ENCODE measurements at regions not wholly inside any gene's neighbourhood (a gene's known extent, or its start where the extent isn't known, plus 50 kb on each side); places are given as distances from the start of the nearest gene placed in this dataset.
"Not testable (repeated sequence)": the region's sequence is repeated elsewhere in the genome, so short reads cannot be mapped to it uniquely, and the experiment has no call there.

- DNase-seq (ENCODE audit: low read depth in 2 of 2): no peak
These were observed 150.5 kb upstream of the PTPN1 start for GRCh38 chr20:50359607-50360217.

GRCh38 chr20:50360218-50360672, 149.9 kb upstream of the PTPN1 start:
- no peak for DNase-seq (ENCODE audit: low read depth in 2 of 2)

- no peak for DNase-seq (ENCODE audit: low read depth in 2 of 2)
These were observed 149.3 kb upstream of the PTPN1 start for GRCh38 chr20:50360921-50361320.

DNA sequence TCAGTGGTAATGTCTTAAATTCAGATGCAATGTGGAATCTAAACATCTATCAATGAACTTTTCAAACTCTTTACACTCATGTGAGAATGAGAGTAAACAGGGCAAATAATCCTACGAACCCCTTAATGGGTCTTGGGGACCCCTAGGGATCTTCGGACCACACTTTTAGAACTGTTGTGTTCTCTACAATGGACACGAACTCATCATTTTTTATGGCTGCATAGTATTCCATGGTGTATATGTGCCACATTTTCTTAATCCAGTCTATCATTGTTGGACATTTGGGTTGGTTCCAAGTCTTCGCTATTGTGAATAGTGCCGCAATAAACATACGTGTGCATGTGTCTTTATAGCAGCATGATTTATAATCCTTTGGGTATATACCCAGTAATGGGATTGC, 148.0 kb upstream of the PTPN1 start:
- DNase-seq (ENCODE audit: low read depth in 2 of 2): not testable (repeated sequence)

GRCh38 chr20:50363027-50363426, 147.2 kb upstream of the PTPN1 start:
- no peak for DNase-seq (ENCODE audit: low read depth in 2 of 2)

DNA sequence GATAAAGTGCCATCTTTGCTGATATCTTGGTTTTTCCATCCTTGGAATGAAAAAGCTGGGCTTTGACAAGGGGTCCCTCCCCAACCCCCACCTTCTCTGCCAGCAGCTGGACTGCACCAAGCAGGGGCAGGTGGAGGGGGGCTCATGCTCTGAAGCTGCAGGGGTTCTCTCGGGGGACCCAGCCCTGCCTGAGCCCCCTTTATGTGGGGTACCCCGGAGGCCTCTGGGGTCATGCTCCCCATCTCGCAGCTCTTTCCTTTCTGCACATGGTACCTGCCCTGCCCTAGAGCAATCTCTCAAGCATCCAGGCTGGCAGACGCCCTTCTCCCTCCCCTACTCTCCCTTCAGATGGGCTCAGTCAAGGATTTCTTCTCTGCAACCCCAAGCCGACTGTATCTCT, 146.7 kb upstream of the PTPN1 start:
- DNase-seq (ENCODE audit: low read depth in 2 of 2): no peak

DNA sequence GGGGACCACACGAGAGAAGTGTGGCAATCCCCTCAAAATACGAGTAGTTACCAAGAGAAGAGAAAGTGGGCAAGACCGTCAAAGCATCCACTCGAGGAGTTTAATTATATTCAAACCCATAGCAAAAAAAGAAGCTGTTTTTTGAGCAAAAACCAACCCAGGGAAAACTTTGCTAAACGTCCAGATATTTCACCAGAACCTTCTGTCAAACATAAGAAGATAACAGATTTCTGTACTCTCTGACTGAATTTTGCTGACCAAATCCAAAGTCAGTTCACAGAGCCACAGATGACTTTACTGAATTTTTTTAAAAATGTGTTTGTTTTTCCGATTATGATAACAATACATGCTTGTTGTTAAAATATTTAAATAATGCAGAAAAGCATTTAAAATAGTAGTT, 145.6 kb upstream of the PTPN1 start:
- no peak for DNase-seq (ENCODE audit: low read depth in 2 of 2)

DNA sequence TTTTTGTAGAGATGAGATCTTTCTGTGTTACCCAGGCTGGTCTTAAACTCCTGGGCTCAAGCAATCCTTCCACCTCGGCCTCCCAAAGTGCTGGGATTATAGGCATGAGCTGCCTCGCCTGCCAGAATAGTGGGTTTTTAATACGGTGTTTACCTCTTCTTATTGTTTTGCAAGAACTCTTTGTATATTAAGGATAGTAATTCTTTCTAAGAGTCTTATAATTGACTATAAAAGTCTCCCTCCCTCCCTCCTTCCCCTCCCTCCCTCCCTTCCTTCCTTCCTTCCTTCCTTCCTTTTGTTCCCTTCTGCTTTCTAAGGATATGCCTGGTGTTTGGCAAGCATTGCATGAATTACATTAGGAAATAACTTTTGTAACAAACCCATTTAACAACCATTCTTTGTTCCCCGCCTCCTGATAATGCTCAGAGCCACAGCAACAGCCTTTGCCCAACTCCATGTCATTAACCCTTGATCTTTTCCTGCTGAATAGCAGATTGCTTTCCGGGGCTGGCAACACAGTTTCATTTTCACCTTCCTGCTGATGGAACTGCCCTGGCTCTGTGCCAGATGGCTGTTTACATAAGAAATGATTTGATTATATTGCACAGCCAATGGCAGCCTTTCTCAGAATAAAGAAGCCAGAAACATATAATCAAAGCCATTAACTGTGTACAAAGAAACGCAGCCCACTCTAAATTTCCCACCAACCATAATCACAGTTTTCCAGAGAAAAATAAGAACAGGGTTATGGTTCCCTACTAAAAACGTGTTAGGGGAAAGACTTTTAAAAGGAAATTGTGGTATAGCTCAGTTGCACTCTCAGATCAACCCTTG, 143.7 kb upstream of the PTPN1 start:
- DNase-seq (ENCODE audit: low read depth in 2 of 2): no peak

DNA sequence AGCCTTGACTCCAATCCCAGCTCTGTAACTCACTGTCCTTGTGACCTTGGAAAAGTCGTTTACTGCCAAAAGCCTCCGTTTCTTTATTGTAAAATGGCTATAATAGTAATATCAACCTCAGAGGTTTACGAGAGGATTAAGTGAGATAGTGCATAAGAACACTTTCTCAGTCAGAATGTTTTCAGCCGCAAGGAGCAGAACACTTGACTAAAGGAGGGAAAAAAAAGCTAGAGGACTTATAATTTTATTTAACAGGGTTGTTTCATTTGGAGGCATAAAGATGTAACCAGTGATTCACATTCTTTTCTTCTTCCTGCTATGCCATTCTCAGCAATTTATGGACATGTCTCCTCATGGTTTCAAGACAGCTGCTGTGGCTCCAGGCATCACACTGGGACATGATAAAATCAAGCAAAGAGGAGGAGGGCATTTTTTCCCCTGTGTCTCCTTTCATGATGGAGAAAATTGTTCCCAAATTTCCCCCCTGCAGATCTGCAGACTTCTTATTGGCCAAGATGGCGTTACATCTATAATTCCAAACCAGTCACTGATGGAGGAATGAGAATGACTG, 143.0 kb upstream of the PTPN1 start:
- no peak for DNase-seq (ENCODE audit: low read depth in 2 of 2)

DNA sequence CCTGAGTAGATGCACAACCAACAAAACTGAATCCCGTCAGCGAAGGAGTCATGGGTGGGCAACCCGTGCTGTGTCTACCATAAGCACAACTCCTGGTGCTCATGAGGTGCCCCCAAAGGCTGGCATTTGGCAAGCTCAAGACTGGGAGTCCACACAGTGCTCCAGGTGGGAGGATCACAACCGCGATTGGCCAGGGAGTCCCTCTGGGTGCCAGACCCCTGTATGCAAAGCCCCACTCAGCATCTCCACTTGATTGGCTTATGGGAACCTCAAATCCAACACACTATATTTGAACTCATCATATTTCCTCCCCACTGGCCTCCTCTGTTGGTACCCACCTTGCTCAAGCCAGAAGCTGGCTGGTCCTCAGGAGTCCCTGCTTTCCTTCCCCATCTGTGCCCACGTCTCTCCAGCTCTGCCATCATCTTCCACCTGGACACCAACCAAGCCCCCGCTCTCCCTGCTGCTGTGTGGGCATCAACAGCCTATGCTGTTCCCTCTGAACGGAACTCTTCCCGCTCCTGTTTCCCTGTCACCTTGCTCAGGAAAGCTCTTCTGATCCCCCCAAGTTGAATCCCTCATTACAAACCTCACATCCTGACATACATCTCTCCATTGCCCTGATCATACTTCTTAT, 142.3 kb upstream of the PTPN1 start:
- DNase-seq (ENCODE audit: low read depth in 2 of 2): no peak

DNA sequence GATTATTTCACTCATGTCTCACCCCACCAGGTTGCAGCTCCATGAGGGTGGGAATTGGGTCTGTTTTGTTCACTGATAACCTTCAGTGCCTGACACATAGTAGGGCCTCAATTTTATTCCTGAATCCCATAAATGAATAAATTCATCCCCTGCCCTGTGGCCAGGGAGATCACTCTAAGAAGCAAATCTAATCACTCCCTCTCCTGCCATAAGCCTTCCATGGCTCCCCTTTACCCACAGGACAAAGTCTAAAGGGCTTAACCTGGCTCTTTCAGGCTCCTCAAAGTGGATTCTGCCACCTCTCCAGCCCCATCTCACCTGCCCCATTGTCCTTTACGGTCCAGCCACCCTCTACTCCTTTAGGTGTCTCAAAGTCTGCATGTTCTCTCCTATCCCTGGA, 141.8 kb upstream of the PTPN1 start:
- no peak for DNase-seq (ENCODE audit: low read depth in 2 of 2)

DNA sequence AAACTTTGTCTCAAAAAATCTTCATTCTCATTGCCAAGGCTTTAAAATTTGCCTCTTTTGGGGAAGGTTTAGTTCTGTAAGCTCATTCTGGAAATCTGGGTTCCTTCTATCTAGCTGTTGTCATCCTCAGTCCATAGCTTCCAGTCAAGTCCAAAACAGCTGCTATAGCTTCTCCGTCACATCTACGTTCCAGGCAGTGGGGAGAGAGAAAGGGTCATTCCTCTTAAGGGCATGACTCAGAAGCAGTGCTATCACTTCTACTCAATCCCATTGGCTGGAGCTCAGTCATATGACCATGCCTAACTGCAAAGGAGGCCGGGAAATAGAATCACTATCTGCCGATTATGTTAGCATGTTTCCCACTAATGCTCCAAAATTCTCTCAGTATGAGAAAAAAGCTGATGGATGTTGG, 141.4 kb upstream of the PTPN1 start:
- DNase-seq (ENCODE audit: low read depth in 2 of 2): no peak

DNA sequence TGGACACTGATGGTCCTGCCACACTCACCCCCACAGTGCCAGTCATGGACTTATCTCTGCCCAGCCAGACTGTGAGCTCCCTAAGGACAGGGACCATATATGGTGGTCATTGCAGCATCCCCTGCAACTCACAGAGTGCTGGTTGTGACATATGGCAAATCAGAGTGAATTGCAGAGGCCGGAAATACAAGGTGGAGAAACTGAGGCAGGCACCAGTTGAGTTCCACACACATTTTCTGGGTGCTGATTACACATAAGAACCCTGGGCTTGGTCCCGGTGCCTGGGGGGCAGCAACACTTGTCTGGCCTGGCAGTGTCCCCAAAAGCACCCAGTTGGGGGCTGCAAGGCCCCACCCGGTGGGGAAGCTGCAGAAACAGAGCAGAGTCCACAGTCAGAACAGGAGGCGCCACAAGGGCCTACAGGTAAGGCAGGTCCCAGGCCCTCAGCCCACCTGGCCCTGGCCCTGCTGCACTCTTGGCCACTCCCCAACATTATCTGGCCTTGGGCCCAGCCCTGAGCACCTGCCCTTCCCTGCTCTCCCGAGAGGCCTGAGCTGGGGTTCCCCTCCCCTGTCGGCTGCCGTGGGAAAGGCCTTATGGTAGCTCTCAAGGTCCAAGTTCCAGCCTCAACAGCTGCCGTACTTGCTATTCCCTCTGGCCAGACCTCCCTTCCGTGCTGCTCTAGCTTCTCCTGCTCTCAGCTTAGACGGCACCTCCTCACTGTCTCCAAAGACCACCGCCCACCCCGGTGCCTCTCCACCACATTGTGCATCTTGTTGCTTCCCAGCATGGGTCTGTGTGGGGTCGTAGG, 140.8 kb upstream of the PTPN1 start:
- DNase-seq (ENCODE audit: low read depth in 2 of 2): no peak

- DNase-seq (ENCODE audit: low read depth in 2 of 2): no peak
These were observed 140.1 kb upstream of the PTPN1 start for GRCh38 chr20:50370036-50370566.

GRCh38 chr20:50371878-50372769, 138.1 kb upstream of the PTPN1 start:
- DNase-seq (ENCODE audit: low read depth in 2 of 2): no peak

GRCh38 chr20:50372770-50373088, 137.5 kb upstream of the PTPN1 start:
- DNase-seq (ENCODE audit: low read depth in 2 of 2): no peak

DNA sequence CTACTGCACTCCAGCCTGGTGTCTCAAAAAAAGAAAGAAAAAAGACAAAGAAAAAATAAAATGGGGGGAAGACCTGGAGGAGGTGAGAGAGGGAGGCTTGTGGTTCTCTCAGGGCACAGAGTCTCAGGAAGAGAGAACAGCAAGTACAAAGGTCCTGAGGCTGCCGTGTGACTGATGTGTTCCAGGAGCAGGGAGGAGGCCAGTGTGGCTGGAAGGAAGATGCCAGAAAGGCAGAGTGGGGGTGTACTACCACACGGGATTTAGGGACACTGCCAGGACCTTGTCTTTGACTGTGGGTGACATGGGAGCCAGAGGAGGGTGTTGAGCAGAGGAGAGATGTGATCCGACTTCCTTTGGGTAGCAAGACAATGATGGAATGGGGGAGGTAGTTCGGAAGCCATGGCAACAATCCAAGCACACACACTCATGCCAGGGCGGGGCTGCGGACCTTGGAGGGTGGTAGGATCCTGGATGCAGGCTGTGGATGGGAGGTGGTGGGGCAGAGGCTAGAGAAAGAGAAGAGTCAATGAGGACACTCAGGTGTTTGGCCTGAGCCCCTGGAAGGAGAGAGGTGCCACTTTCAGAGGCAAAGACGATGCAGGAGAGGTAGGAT, 136.4 kb upstream of the PTPN1 start:
- no peak for DNase-seq (ENCODE audit: low read depth in 2 of 2)

- no peak for DNase-seq (ENCODE audit: low read depth in 2 of 2)
These were observed 135.6 kb upstream of the PTPN1 start for GRCh38 chr20:50374541-50375078.

GRCh38 chr20:50376179-50376887, 133.8 kb upstream of the PTPN1 start:
- no peak for DNase-seq (ENCODE audit: low read depth in 2 of 2)
